HT1080 (cell line): ENCODE measurements at regions not wholly inside any gene's neighbourhood (a gene's known extent, or its start where the extent isn't known, plus 50 kb on each side); places are given as distances from the start of the nearest gene placed in this dataset.

Source experiments
- DNase-seq: peaks from one replicate; pipeline ENCODE4 v3.0.0-alpha.2; 2015; ENCODE audit warnings: low read depth

GRCh38 chr6:18753076-18753475 lies 365.9 kb downstream of the RNF144B start:
- DNase-seq, result no peak

DNA sequence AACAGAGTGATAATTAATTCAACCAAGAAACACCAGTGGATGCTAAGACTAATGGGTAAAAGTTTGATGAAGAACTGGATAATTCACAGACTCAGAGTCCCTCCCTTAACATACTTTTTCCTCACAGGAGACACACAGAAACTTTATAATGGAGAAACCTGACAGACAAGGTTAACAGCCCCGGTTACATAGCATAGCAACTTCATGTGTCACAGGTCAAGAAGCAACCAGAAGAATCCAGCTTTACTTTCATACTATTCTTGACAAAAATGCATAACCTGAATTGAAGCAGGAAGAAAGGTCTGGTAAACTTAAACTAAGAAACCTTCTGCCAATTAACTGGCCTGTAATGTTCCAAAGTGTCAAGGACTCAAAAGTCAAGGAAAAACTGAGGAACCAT lies 375.9 kb downstream of the RNF144B start:
- no peak for DNase-seq

GRCh38 chr6:18784794-18785193 lies 397.6 kb downstream of the RNF144B start:
- DNase-seq, result no peak

DNA sequence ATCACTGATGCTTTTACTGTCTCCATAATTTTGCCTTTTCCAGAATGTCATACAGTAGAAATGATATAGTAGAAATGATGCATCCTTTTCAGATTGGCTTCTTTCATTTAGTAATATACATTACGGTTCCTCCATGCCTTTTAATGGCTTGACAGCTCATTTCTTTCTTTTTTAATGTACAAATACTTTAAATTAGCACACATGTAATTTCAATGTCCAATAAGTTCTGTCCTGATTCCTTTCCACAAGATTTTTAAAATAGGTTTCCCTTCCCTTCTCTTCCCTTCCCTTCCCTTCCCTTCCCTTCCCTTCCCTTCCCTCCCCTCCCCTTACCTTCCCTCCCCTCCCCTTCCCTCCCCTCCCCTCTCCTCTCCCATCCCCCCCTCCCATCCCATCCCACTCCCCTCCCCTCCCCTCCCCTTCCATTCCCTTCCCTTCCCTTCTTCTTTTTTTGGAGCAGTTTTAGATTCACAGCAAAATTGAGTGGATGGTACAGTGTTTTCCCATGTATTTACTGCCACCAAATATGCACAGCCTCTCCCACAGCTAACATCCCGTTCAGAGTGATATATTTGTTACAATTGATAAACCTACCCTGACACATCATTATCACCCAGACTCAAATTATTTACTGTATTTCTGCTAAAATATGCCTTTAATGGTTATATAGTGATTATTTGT lies 398.8 kb downstream of the RNF144B start:
- DNase-seq, result no peak

- no peak for DNase-seq
Observed at GRCh38 chr6:18792866-18793265, 405.7 kb downstream of the RNF144B start.

- DNase-seq, result no peak
Observed at GRCh38 chr6:18795726-18796125, 408.6 kb downstream of the RNF144B start.

GRCh38 chr6:18820725-18821124 lies 433.6 kb downstream of the RNF144B start:
- no peak for DNase-seq

DNA sequence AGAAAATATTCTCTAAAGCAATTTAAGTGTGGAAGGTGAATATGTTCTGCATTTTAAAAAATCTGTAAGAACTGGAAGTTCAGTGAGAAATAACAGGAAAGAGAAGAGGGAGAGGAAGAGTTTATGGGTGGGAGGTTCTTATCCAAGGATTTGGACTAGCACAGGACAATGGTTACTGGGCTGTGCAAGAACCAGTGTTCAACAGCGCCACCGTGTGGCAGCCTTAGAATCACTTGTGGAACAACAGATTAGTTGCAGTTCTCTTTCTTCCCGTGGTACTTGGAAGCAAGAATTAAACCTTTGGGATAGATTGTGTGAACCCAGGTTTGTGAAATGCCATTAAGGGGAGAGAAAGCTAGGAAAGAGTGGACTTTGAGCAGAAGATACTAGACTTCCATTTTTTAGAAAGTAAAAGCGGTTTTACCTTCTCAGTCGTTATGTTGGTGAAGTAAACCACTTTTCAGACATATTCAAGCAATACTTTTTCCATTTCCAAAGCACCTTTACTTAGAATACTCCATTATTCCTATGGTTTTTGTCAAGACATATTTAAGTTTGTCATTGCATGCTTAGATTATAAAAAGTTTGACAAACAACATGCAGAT lies 436.7 kb downstream of the RNF144B start:
- peak; percentile 32 for DNase-seq

DNA sequence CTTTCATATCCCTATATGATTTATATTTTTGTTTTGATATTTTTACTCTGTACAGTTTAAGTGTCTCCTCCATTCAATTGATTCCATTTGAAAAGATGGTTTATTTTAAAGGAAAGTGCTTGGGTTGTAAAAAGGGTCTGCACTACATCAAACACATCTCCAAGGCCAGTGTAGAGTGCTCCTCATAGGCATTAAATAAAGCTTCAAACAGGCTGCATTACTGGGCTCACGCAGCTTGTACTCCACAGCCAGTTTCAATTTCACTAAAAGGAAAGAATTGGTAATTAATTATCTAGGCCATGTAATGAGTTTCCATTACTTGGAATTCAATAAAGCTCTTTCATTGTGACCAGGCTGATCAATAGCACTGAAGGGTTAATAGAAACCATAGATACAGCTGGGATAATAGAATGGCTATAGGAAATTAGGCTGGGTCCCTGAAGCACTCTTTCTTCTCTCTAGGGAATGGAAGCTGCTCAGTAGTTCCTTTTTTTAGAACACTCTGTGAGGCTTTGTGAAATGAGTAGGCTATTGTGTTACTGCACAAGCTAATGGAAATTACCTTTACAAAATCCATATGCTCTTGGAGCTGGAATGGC lies 442.2 kb downstream of the RNF144B start:
- DNase-seq, result no peak

- peak; percentile 32 for DNase-seq
Observed at GRCh38 chr6:18835976-18836375, 448.8 kb downstream of the RNF144B start.

- DNase-seq, result no peak
Observed at GRCh38 chr6:18837013-18837412, 449.9 kb downstream of the RNF144B start.

GRCh38 chr6:18842534-18842933 lies 455.4 kb downstream of the RNF144B start:
- DNase-seq, result no peak

- DNase-seq, result no peak
Observed at GRCh38 chr6:18845896-18846295, 458.7 kb downstream of the RNF144B start.

- no peak for DNase-seq
Observed at GRCh38 chr6:18846327-18846726, 459.2 kb downstream of the RNF144B start.

DNA sequence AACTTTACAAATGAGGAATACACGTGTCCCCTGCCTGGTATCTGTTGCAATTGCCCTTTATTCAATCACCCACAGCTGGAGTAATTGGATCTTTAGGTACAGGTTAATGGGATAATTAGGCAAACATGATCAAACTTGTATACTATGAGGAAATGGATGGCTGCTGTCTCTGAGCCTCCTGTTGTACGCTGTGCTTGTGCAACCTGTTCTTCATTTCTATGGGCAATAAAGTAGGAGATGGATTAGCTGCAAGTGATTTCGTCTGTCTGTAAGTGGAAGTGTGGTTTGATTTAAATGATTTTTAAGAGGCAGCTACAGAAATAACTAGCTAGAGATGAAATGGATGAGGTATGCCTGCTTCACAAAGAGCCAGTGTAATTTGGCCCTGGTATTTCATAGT lies 474.1 kb downstream of the RNF144B start:
- DNase-seq, result no peak

DNA sequence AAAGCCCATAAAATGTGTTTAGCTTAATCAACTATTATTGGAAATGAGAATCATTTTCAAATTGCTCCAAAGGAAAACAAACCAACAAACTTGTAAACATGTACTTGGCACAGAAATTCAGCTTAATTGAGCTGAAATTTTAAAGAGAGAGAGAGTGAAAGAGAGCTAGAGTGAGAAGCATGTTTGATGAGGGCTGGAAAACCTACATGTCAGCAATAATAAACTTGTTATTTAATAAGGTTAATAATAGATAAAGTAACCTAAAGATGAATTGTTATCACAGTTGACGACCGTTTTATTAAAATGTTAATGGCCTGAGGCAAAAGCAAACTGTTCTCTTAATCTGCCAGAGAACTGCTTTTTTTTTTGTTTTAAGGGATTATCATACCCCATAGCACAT lies 496.1 kb downstream of the RNF144B start:
- DNase-seq, result no peak

DNA sequence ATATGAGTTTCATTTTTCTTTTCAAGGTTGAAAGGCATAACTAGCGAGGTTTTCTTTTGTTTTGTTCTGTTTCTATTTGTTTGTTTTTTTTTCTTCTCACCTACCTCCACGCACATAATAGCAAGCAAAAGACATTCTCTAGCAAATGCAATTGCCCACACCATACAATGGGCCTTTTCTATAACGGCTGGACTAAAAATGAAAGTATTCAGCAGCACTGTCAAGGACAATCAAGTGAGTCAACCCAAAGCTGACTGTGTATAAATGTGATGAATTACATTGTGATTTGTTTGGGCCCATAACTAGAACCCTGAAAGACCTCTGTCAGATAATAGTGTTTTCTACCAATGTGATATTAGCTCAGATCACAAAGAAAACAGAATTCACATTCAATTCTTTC lies 496.7 kb downstream of the RNF144B start:
- peak; percentile 2 for DNase-seq

- DNase-seq, result no peak
Observed at GRCh38 chr6:18893540-18894269, 506.6 kb downstream of the RNF144B start.

- no peak for DNase-seq
Observed at GRCh38 chr6:18897350-18897749, 510.2 kb downstream of the RNF144B start.

- DNase-seq, result no peak
Observed at GRCh38 chr6:18904681-18905080, 517.5 kb downstream of the RNF144B start.

- no peak for DNase-seq
Observed at GRCh38 chr6:18920701-18921100, 533.6 kb downstream of the RNF144B start.

GRCh38 chr6:18931086-18931485 lies 543.9 kb downstream of the RNF144B start:
- no peak for DNase-seq
